ENCODE measurements at regions not wholly inside any gene's neighbourhood (a gene's known extent, or its start where the extent isn't known, plus 50 kb on each side); places are given as distances from the start of the nearest gene placed in this dataset.

- TF ChIP-seq POLR2A (IDR thresholded peaks at IDR 0.05; ENCODE audit: low read depth, low read length): no peak
- no peak for TF ChIP-seq SPI1 (IDR thresholded peaks at IDR 0.05; ENCODE audit: low read depth, low read length)
- TF ChIP-seq POLR2AphosphoS5 (IDR thresholded peaks at IDR 0.05; ENCODE audit: low read depth, low read length): no peak
- no peak for TF ChIP-seq TAF1 (IDR thresholded peaks at IDR 0.05; ENCODE audit: low read depth, low read length)
Observed at GRCh38 chr3:143184099-143184498, 64.5 kb downstream of the CHST2 start.
